Prostate gland (tissue), 2 donors: ENCODE measurements at regions not wholly inside any gene's neighbourhood (a gene's known extent, or its start where the extent isn't known, plus 50 kb on each side); places are given as distances from the start of the nearest gene placed in this dataset.

Experiments used
- POLR2AphosphoS5 ChIP-seq: sonication (generic); formaldehyde crosslinking; IDR thresholded peaks from one replicate; pipeline ENCODE4 v1.6.1; 2017; ENCODE audit warnings: antibody characterized with exemption
- TF ChIP-seq, protein P1 (sequence below), 4 experiments: fragments of 200-600 bp in 2 of 4; fragments of 450-650 bp in 2 of 4; sonication (generic) in 2 of 4; IDR thresholded peaks; 1 replicate in 3 of 4; 2 replicates in 1 of 4; pipeline ENCODE4 v1.5.1; 2016 to 2019; ENCODE audit warnings: antibody characterized with exemption in 4 of 4, mild to moderate bottlenecking in 2 of 4, moderate library complexity in 2 of 4

DNA sequence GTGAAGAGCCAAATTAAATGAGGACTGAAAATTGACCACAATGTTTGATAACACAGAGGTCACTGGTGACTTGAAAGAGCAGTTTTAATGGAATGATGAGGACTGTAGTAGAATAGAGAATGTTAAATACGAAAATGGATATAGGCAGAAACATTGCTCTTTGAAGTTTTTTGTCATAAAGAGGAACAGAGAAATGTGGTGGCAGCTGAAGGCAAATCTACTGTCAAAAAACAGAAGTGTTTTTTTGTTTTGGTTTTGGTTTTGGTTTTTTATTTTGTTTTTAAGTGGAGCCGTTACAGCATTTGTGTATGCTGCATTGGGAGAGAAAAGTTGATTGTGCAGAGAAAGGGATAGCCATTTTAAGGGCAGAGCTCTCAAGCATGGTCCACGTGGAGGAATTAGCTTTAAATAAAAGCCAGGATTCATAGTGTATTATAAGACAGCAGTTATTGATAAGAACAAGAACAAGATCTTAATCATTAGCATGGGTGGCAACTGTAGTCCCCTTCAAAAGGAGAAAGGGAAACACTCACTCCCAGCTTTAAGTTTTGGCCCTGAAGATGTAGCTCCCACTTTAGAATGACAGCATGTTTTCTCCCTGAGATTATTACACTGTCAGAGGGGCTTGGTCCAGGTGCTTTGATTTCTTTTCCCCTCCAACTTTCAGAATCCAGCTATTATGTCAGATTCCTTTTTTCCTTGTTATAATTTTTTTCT is 156.7 kb upstream of the BET1 start:
- TF ChIP-seq POLR2AphosphoS5 = no peak
- TF ChIP-seq, protein P1, sequence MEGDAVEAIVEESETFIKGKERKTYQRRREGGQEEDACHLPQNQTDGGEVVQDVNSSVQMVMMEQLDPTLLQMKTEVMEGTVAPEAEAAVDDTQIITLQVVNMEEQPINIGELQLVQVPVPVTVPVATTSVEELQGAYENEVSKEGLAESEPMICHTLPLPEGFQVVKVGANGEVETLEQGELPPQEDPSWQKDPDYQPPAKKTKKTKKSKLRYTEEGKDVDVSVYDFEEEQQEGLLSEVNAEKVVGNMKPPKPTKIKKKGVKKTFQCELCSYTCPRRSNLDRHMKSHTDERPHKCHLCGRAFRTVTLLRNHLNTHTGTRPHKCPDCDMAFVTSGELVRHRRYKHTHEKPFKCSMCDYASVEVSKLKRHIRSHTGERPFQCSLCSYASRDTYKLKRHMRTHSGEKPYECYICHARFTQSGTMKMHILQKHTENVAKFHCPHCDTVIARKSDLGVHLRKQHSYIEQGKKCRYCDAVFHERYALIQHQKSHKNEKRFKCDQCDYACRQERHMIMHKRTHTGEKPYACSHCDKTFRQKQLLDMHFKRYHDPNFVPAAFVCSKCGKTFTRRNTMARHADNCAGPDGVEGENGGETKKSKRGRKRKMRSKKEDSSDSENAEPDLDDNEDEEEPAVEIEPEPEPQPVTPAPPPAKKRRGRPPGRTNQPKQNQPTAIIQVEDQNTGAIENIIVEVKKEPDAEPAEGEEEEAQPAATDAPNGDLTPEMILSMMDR (IDR thresholded peaks at IDR 0.05) = no peak
